Parathyroid adenoma (tissue), 2 donors: ENCODE measurements at regions not wholly inside any gene's neighbourhood (a gene's known extent, or its start where the extent isn't known, plus 50 kb on each side); places are given as distances from the start of the nearest gene placed in this dataset.

Source experiments
- H2AFZ ChIP-seq: fragments of 300-600 bp; sonication (generic); one replicate; pipeline ENCODE4 v1.7.0; 2017; ENCODE audit warnings: antibody characterized with exemption, mild to moderate bottlenecking
- H3K27ac ChIP-seq: fragments of 300-600 bp; sonication (generic); one replicate; pipeline ENCODE4 v1.7.0; 2017
- H3K27me3 ChIP-seq: fragments of 300-600 bp; sonication (generic); one replicate; pipeline ENCODE4 v1.7.0; 2017; ENCODE audit warnings: low read length; ENCODE audit not compliant: control insufficient read depth, insufficient read depth
- H3K36me3 ChIP-seq: fragments of 300-600 bp; sonication (generic); one replicate; pipeline ENCODE4 v1.7.0; 2017; ENCODE audit warnings: low read length; ENCODE audit not compliant: control insufficient read depth, insufficient read depth
- H3K4me1 ChIP-seq: fragments of 300-600 bp; sonication (generic); one replicate; pipeline ENCODE4 v1.7.0; 2017; ENCODE audit warnings: control low read depth
- H3K4me2 ChIP-seq: fragments of 300-600 bp; sonication (generic); one replicate; pipeline ENCODE4 v1.7.0; 2017; ENCODE audit warnings: low read length
- H3K4me3 ChIP-seq: fragments of 300-600 bp; sonication (generic); one replicate; pipeline ENCODE4 v1.7.0; 2017; ENCODE audit warnings: low read depth, low read length
- H3K79me2 ChIP-seq: fragments of 300-600 bp; sonication (generic); one replicate; pipeline ENCODE4 v1.7.0; 2017; ENCODE audit warnings: control low read depth
- H3K9ac ChIP-seq: fragments of 300-600 bp; sonication (generic); one replicate; pipeline ENCODE4 v1.7.0; 2017; ENCODE audit warnings: mild to moderate bottlenecking
- H3K9me3 ChIP-seq: fragments of 300-600 bp; sonication (generic); one replicate; pipeline ENCODE4 v1.7.0; 2017; ENCODE audit warnings: low read length; ENCODE audit not compliant: control insufficient read depth
- CTCF ChIP-seq: fragments of 300-600 bp; sonication (generic); IDR thresholded peaks from one replicate; pipeline ENCODE4 v1.7.0; 2017; ENCODE audit warnings: antibody characterized with exemption, mild to moderate bottlenecking
- donor health status: primary hyperparathyroidism.

DNA sequence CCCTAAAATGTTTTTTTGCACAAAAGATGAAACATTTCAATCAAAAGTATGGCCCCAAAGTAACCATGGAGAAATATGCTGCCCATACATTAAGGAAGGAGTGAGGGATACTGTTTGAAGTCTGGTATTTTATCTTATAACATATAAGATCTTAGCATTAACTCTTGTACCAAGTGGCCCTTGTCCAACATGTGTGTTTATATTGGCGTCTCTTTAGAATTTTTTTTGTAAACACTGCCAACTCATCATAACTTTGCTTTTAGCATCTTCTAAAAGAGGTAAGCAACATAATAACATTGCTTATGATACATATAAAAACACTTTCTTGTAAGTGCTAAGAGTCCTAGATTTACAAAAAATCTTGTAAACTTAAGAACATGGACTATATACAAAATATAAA is 419.7 kb downstream of the ADAMTS20 start:
- H3K4me2 ChIP-seq = no peak overlapping the region
- no peak overlapping the region for H3K27ac ChIP-seq
- no peaks in the 10 kb centered on the region for H3K36me3 ChIP-seq
- no peak overlapping the region for H2AFZ ChIP-seq
- H3K9ac ChIP-seq = no peak overlapping the region
- H3K79me2 ChIP-seq = no peaks in the 10 kb centered on the region
- no peak overlapping the region for H3K4me3 ChIP-seq
- no peaks in the 10 kb centered on the region for H3K27me3 ChIP-seq
- H3K4me1 ChIP-seq = no peaks in the 10 kb centered on the region
- TF ChIP-seq CTCF = no peak
- H3K9me3 ChIP-seq = no peaks in the 10 kb centered on the region

GRCh38 chr12:43131301-43131700 is 420.7 kb downstream of the ADAMTS20 start:
- no peaks in the 10 kb centered on the region for H3K4me1 ChIP-seq

DNA sequence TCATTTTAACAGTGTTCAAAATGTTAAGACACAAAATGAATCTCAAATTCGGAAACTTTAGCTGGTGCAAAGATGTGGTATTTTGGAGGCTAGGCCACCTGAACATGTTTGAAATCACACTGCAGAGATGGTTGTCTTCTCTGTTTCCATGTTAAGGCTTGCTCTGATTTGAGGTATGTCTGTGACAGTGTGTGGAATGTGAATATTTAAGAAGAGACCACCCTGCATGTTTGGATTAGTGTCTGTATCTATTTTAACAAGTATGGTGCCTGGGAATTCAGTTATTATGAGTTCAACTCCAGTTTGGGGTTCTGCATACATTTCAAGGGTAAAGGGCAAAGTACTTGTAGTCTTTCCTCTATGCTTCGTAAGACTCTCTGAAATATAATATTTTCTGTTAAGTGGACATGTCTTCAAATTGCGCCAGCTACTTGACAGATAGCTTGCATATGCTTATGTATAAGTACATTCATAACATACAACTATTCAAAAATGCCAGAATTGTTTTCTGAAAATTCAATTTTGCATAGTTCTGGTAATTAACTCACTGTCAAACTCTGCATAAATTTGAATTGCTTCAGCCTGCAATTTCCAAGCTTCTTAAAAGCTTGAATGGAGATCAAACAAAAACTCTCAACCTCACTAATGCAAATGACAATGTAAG is 424.0 kb downstream of the ADAMTS20 start:
- Histone ChIP-seq H3K4me1 (no peaks in the 10 kb centered on the region), H3K36me3 (no peaks in the 10 kb centered on the region), H3K4me3 (no peak overlapping the region), H3K79me2 (no peaks in the 10 kb centered on the region), H3K27ac (no peak overlapping the region), H3K9me3 (no peaks in the 10 kb centered on the region), H2AFZ (no peak overlapping the region), H3K4me2 (no peak overlapping the region), H3K9ac (no peak overlapping the region), H3K27me3 (no peaks in the 10 kb centered on the region)
- no peak for TF ChIP-seq CTCF

More at GRCh38 chr12:43131301-43131700, 420.7 kb downstream of the ADAMTS20 start:
- H3K9me3 ChIP-seq = no peaks in the 10 kb centered on the region
- H2AFZ ChIP-seq = no peak overlapping the region
- H3K27me3 ChIP-seq = no peaks in the 10 kb centered on the region
- H3K4me2 ChIP-seq = no peak overlapping the region
- no peaks in the 10 kb centered on the region for H3K36me3 ChIP-seq
- no peak for TF ChIP-seq CTCF
- H3K9ac ChIP-seq = no peak overlapping the region
- H3K79me2 ChIP-seq = no peaks in the 10 kb centered on the region
- no peak overlapping the region for H3K27ac ChIP-seq
- H3K4me3 ChIP-seq = no peak overlapping the region

GRCh38 chr12:43126652-43127375 is 425.2 kb downstream of the ADAMTS20 start:
- Histone ChIP-seq H3K9me3 (no peaks in the 10 kb centered on the region), H2AFZ (no peak overlapping the region), H3K79me2 (no peaks in the 10 kb centered on the region), H3K27me3 (no peaks in the 10 kb centered on the region), H3K4me3 (no peak overlapping the region), H3K36me3 (no peaks in the 10 kb centered on the region), H3K27ac (no peak overlapping the region), H3K4me2 (no peak overlapping the region), H3K9ac (no peak overlapping the region), H3K4me1 (no peaks in the 10 kb centered on the region)
- no peak for TF ChIP-seq CTCF
